HG03108 (cell line): ENCODE measurements at regions not wholly inside any gene's neighbourhood (a gene's known extent, or its start where the extent isn't known, plus 50 kb on each side); places are given as distances from the start of the nearest gene placed in this dataset.
A peak's percentile ranks its signal among the peaks of the same experiment; 100 is the strongest.
"Not testable (repeated sequence)": the region's sequence is repeated elsewhere in the genome, so short reads cannot be mapped to it uniquely, and the experiment has no call there.

Source experiments
- ATAC-seq: cut with Tn5 transposase; IDR thresholded peaks from one replicate; pipeline ENCODE4 v1.9.1; 2021; ENCODE audit warnings: moderate library complexity; ENCODE audit not compliant: unreplicated experiment

DNA sequence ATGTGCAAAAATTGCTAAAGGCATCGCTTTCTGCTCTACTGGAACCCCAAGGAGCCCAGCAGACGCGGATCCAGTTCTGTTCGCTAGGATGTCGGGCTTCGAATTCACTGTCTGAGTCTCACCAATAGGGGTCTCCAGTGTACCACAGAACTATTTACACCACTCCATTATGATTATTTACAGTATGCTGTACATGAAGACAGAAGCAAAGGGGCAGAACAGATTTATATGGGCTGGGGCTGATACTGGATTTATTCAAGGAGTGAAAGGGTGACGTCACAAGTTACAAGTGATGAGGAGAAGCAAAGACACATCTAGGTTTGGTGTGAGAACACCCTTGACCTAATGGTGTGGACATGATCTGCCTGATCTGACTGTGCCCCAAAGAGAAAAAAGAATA is 185.3 kb upstream of the ATP5MC3 start:
- ATAC-seq: peak; percentile 52

DNA sequence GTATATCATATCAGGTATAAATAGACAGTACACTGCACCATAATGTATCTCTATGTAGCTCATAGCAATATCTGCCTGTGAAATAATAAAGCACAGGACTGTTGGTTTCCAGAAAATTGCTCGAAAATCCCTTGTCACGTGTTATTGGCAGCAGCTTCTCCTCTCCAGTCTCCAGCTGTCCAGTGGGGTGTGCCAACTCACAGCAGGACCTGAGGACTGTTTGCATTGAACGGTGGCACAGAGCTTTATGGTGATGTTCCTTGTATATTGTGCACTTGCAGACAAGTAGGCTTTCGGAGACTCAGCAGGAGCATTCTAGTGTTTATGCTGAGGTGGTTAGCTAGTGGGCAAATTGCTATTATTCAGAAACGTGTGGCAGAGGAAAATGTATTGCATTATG is 182.2 kb upstream of the ATP5MC3 start:
- no peak for ATAC-seq

DNA sequence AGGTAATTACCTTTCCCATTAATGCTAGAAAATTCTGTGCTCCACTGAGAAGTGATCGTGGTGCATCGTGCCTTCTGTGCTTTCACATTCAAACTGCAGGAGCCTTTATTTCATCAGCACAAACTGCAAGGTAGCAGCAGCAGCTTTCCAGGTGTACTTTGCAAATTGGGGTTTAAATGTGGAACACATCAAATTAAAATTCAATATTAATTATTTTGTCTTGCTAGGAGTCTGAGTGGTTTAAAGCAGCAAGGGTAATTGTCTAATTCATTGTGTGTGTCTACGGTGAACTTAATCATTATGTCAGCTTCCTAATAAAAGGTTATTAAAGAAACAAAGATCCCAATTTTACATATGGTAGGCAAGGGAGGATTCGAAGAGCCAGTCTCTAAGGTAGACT is 180.8 kb upstream of the ATP5MC3 start:
- ATAC-seq: no peak

DNA sequence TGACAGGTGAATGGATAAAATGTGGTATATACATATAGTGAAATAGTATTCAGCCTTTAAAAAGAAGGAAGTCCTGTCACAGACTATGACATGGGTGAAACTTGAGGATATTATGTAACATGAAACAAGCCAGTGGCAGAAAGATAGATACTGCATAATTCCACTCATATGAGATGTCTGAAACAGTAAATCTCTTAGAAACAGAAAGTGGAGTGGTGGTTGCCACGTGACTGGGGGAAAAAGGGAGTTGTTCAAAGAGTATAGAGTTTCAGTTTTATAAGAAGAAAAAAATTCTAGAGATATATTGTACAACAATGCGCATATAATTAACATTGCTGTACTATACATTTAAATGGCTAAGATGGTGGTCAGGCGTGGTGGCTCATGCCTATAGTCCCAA is 178.2 kb upstream of the ATP5MC3 start:
- no peak for ATAC-seq

DNA sequence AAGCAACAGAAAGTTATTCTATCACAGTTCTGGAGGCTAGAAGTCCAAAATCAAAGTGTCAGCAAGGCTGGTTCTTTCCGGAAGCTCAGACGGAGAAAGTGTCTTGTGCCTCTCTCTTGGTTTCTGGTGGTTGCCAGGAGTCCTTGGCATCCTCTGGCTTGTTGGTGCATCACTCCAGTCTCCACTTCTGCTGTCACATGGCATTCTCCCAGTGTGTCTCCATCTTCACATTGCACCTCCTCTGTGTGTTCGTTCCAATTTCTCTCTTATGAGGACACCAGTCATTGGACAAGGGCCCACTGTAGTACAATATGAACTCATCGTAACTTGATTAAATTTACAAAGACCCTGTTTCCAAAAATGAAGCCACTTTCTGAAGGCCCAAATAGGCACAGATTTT is 175.4 kb upstream of the ATP5MC3 start:
- ATAC-seq: no peak

DNA sequence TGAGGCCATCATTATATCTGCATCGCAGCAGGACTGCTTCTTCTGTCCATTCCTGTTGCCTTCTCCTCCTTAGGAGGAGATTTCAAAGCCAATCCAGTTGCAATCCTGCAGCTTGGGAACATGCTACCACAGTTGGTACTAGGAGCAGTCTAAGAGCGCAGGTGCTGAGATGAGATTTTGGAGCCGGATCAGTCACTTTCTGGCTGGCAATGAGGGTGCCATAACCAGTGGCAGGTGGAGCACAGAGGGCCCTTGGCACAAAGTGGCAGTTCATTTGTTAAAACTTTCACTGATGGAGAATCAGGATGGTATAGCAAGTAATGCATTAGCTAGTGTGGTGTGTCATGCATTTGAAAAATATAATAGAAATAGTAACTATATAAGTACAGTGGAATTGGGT is 173.7 kb upstream of the ATP5MC3 start:
- ATAC-seq: no peak

DNA sequence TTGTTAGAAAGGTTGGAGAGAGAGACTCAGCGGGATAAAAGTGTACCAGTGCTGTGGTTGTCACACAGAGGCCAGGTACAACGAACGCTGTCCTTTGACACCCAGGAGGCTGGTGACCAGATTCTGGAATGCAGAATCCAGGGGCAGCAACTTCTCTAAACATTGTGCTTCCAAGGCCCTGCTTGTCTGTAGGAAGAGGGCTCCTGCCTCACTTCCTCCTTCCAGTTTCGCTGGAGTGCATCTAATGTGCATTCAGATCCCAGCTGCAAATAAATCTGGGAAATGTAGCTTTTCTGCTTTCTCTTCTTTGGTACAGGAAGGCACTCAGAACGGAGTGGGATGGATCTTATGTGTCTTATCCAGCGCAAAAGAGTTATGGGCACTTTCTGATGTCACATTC is 171.8 kb upstream of the ATP5MC3 start:
- no peak for ATAC-seq

DNA sequence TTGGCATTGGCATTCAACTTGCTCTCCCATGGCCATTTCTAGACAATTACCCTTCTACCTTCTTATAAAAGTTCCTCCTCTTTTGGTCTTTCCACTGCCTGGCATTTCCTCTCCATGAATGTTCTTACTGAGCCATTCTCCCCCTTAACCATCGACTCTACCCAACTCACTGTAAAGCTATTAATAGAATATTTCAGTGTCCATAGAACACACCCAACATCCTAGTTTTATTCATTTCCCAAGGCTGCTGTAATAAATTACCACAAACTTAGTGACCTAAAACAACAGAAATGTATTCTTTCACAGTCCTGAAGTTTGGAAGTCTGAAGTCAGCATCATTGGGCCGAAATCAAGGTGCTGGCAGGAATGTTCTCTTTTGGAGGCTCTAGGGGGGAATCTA is 170.0 kb upstream of the ATP5MC3 start:
- no peak for ATAC-seq

DNA sequence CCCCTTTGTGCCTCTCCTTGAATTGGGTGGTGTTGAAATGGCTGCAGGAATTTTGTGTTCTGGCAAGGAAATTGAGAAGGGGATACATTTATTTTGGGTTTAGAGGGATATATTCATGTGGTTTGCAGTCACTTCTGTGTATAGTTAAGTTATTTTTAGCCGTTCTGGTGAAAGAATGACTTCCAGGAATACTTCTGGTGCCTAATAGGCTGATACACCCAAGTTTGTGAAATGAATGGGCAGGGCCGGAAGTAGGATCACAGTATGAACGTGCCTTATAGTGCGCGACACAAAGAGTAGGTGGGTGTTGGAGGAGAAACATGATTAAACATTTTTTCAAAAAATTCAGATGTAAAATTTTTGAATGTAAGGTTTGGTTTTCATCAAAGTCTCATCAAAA is 168.6 kb upstream of the ATP5MC3 start:
- no peak for ATAC-seq

DNA sequence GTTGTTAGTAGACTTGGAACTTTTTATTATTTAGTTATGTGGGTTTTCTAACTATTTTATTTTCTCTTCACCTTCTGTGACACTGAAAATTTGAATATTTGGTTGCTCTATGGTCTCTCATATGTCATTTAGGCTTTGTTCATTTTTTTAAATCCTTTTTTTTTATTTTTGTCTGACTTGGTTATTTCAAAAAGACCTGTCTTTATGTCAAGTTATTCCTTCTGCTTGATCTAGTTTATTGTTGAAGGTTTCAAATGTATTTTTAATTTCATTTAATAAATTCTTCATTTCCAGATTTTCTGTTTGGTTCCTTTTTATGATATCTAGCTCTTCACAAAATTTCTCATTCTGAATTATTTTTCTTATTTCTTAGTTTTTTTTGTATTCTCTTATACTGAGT is 160.6 kb upstream of the ATP5MC3 start:
- ATAC-seq: no peak

DNA sequence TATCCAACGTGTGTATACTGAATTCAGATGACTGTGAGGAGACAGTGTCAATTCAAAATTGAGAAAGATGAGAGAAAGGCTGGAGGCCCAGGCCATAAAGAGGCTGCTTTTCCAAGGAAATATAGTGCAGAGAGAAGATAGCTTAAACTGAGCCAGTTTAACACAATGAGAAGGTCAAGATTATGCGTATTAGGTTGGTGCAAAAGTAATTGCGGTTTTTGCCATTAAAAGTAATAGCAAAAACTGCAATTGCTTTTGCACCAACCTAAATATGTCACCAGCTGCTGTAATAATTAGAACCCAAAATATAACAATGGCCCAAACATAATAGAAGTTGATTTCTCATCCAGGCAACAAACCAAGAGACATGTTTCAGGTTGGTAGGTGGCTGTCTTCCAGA is 148.7 kb upstream of the ATP5MC3 start:
- ATAC-seq: no peak

DNA sequence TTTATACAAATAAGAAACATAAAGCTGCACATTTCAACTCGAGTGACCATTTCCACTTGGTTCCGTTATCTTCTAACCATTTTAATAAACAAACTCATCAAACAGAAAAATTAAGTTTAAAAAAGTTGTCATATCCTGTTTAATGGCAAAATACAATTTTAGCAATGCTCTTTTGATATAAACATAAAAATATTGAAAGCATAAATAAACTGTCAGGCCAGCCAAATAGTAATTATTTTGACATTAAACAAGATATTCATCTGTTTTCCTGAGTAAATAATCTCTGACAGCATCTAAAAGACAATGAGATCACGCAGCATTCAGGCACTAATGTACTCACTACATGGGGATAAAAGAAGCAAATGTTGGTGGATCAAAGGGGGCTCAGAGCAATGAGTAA is 145.3 kb upstream of the ATP5MC3 start:
- ATAC-seq: no peak

DNA sequence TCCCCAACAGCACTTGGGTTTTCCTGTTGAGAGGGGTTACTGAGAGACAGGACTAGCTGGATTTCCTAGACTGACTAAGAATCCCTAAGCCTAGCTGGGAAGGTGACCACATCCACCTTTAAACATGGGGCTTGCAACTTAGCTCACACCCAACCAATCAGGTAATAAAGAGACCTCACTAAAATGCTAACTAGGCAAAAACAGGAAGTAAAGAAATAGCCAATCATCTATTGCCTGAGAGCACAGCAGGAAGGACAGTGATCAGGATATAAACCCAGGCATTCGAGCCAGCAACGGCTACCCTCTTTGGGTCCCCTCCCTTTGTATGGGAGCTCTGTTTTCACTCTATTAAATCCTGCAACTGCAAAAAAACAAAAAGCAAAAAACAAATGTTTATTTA is 144.7 kb upstream of the ATP5MC3 start:
- not testable (repeated sequence) for ATAC-seq

DNA sequence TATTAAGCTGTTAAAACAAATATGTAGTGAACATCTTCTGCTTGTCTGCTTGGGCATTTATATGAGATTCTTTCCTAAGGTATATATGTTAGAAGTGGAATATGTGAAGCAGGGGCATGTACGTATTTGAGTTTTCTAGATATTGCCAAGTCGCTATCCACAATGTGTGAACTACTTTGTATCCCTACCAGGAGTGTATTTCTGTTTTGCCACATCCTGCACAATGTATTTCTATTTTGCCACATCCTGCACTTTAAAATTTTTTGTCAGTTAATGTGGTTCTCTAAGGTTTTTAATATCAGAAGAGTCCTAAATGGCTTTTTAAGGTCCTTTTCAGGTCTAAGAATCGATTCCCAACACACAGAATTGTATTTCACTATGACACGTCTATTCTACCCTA is 141.7 kb upstream of the ATP5MC3 start:
- ATAC-seq: no peak

DNA sequence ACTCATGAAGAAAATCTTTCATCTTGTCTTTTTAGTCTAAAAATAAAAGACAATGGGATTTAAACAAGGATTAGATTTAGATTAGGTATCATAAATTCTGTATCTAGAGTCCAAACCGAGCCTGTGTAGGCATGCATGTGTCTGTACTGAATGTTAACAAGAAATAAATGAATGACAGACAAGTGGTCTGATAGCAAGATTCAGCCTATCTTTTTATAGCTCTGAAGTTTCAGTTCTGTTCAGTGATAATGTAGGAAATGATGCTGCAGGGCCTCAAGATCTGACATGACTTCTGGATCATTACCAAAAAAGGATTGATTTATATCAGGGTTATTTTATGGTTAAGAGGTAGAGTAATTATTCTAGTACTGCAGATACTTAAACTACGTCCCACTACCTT is 137.0 kb upstream of the ATP5MC3 start:
- ATAC-seq: no peak

DNA sequence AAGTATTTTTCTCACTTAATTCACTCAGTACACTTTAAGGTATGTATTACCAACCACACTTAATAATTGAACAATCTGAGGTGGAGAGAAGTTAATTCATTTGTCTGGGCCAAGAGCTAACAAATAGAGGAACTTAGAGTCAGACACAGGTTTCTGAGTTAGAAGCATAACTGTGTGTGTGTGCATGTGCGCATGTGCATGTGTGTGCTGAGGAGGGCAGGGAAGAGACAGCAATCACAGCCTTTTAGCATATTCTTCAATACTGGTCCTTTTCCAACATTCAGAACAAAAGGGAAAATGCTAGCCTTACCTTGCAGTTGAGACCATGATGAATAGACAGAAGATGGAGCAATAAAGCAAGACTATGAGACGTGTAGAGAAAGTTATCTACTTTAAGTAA is 136.2 kb upstream of the ATP5MC3 start:
- ATAC-seq: no peak

DNA sequence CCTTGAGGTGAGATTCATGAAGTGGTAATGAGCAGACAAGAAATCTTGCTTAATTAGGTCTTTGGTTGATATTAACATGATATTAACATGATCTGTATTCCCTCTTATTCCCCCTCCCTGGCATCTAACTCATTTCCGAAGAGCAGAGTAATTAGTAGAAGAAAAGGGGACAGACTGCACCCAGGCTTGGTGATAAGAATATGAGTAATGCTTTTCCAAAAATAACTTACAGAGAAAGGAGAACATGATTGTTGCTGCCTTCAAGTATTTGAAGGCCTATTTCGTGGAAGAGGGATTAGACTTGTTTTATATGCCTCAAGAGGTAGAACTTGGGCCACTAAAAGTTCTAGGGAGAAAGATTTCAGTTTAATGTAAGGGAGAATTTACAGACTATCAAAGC is 130.6 kb upstream of the ATP5MC3 start:
- no peak for ATAC-seq

DNA sequence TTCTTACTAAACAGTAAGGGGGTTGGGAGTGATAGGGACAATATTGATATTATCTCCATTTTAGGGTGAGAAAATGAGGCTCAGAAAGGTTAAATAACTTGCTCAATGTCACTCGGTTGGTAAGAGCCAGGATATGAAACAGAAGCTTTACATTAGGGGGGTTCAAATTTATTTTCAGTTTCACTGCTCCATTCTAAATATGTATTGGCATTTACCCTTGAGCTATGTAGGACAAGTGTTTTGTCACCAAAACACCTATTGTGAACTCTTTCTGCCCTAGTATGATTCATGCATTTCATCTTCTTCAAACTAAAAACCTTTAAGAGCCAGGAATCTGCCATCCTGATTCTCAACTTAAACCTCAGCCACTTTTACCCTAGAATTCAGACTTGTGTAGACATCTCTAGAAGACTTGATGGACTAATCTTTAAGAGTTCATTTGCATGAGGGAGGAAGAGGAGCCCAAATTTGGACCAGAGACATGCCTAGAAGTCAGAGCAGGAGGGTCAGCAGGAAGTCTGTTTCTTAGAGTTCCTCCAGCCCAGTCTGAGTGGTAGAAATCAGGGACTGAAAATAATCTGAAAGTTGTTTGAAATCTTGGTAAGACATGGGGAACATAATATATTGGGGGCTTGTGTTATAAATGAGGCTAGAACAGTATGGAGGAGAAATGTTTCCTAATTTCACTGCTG is 129.4 kb upstream of the ATP5MC3 start:
- no peak for ATAC-seq

DNA sequence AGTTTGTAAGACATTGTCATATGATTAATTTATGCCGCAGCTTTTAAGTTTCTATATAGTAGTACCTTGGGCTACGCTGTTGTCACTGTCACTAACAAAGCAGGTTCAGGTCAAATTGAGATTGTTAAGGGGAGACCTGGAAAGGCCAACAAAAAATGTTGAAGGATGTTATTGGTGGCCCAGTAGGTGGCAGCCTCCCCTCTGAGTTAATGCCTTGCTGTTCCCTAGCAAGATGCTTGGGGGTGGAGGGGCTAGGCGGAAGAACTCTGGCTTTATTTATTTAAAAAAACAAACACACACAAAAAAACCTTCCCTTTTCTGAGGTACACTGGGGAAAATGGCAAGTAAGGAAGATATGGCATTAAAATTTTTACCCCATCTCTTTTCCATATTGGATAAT is 128.3 kb upstream of the ATP5MC3 start:
- ATAC-seq: no peak

DNA sequence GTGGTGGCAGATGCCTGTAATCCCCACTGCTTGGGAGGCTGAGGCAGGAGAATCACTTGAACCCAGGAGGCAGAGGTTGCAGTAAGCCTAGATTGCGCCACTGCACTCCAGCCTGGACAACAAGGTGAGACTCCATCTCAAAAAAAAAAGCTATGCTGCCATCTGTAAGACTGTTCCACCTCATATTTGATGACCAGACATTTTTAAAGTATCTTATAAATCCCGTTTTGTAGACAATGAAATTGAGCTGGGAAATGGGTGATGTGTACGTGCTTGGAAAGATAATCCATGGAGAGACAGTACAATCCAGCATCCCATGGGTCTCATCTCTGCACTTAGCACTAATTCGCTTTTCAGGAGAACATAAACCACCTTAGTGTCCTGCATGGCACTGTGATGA is 126.5 kb upstream of the ATP5MC3 start:
- no peak for ATAC-seq

DNA sequence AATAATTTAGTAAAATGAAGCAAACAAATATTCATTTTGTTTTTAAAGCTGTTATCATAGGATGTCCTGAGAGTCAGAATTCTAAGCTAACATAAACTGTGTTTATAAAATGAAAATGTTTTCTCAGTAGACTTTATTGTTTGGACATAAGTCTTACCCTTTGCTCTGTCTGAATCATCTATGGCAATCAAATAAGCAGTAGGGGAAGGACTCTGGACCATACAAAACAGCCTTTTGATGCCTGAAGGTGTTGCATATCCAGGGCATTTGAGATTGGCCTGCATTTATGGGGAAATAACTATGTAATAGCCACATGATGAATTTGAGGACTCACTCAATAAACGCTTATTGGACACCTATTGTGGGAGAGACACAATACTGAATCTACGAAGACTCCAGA is 123.0 kb upstream of the ATP5MC3 start:
- ATAC-seq: no peak

DNA sequence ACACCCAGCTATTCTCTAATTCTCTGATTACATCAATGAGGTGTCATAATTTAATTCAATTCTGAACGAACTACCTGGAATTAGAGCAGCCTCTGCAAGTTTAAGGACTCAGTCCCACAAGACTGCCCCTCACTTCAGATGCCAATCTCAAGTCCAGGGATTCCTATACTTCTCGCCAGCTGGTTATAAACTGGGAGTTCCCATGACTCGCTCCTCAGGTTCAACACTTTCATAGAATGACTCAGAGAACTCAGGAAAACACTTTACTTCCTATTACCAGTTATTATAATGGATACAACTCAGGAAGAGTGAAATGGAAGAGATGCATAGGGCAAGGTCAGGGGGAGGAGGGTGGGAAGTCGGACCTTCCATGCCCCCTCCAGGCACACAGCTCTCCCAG is 112.3 kb upstream of the ATP5MC3 start:
- ATAC-seq: no peak

DNA sequence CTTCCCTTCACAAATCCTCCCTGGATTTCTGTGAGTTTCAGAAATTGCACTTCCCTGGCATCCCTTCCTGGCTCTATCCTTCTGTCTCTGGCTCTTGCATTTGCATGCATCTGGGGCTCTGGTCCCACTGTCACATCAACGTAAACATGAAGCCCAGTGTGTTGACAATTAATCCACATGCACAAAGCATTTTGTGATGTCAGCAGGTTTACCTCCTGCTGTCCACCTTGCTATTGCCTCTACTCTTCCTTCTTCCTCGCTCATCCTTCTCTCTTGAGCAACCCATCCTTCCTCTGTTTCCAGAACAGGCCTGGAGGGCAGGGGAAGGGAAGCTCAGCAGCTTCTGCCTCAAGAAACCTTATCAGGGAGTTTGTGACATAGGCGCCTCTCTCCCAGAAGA is 111.7 kb upstream of the ATP5MC3 start:
- ATAC-seq: no peak

DNA sequence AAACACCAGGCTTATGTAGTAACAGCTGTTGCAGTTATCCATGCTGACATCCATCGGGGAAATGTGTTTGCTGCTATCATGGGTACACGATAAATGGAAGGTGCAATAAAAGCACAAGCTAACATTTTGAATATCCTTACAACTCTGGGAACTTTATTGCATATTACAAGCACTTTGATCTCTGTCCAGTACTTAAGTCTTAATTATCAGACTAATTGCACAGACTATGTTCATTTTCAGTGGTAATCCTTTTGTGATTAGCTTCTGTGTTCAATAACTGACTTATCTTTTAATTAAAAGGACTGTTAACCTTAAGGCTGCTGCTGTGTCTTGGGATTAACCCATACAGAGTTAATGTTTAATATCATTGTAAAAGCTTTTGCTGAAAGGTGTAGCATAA is 101.4 kb upstream of the ATP5MC3 start:
- no peak for ATAC-seq
